H1 (cell line): ENCODE measurements at regions not wholly inside any gene's neighbourhood (a gene's known extent, or its start where the extent isn't known, plus 50 kb on each side); places are given as distances from the start of the nearest gene placed in this dataset.

Experiments used
- CTCF ChIA-PET: fragments of 300-600 bp; sonication (Branson Sonifier 250); formaldehyde crosslinking; loops from one replicate; lab custom pipeline; 2021; ENCODE audit not compliant: partially characterized antibody; lab: Charles Lee
- POLR2A ChIA-PET: fragments of 300-600 bp; sonication (Branson Sonifier 250); formaldehyde crosslinking; loops from one replicate; lab custom pipeline; 2021; ENCODE audit warnings: inconsistent platforms; ENCODE audit not compliant: partially characterized antibody; lab: Charles Lee
- DNase-seq, 2 experiments: peaks; one replicate each; pipeline versions ENCODE4 v3.0.0 to v3.0.0-alpha.2; 2010 to 2022; ENCODE audit warnings: low spot score in 2 of 2, low read depth in 1 of 2, mixed read lengths in 1 of 2
- FAIRE-seq: peaks from 2 replicates; lab custom pipeline; 2011; peaks lifted over from hg19 to GRCh38; lab: Jason Lieb, UNC
- H2AFZ ChIP-seq: 2 replicates; pipeline ENCODE4 v1.8.1; 2012; ENCODE audit warnings: low read length, inconsistent platforms
- H2AK5ac ChIP-seq: 2 replicates; pipeline ENCODE4 v1.6.1; 2013; ENCODE audit warnings: low read depth, low read length
- H2BK120ac ChIP-seq: replicated peaks from 2 replicates; pipeline ENCODE3; 2013; ENCODE audit warnings: low read depth, low read length, inconsistent platforms
- H2BK12ac ChIP-seq: 2 replicates; pipeline ENCODE4 v1.6.1; 2013; ENCODE audit warnings: low read depth, low read length
- H2BK15ac ChIP-seq: 2 replicates; pipeline ENCODE4 v1.6.1; 2013; ENCODE audit warnings: low read length
- H2BK20ac ChIP-seq: 2 replicates; pipeline ENCODE4 v1.6.1; 2013; ENCODE audit warnings: low read length
- H2BK5ac ChIP-seq: 2 replicates; pipeline ENCODE4 v1.6.1; 2013; ENCODE audit warnings: low read depth, low read length
- H3K14ac ChIP-seq: 2 replicates; pipeline ENCODE4 v1.6.1; 2013; ENCODE audit warnings: inconsistent platforms; ENCODE audit not compliant: insufficient read length
- H3K18ac ChIP-seq: 2 replicates; pipeline ENCODE4 v1.6.1; 2013; ENCODE audit warnings: low read length; ENCODE audit errors: extremely low read depth
- H3K23ac ChIP-seq: 2 replicates; pipeline ENCODE4 v1.6.1; 2013; ENCODE audit warnings: inconsistent platforms; ENCODE audit not compliant: insufficient read length
- H3K23me2 ChIP-seq: 2 replicates; pipeline ENCODE4 v1.6.1; 2013; ENCODE audit warnings: low read depth, low read length
- H3K27ac ChIP-seq: 2 replicates; pipeline ENCODE4 v1.6.1; 2011; ENCODE audit warnings: low read depth, low read length, inconsistent platforms
- H3K27me3 ChIP-seq, 4 experiments: replicated peaks in 1 of 4; 1 replicate in 1 of 4; 2 replicates in 3 of 4; pipeline versions ENCODE4 v1.6.1 to v1.8.1; 2011 to 2013; ENCODE audit warnings: low read length in 3 of 4, mild to moderate bottlenecking in 3 of 4, inconsistent platforms in 2 of 4, mixed read lengths in 2 of 4, moderate library complexity in 1 of 4; ENCODE audit not compliant: control insufficient read depth in 3 of 4, insufficient read depth in 3 of 4; ENCODE audit errors: extremely low read depth in 1 of 4
- H3K36me3 ChIP-seq, 4 experiments: 2 replicates each; pipeline versions ENCODE4 v1.6.1 to v1.8.1; 2011 to 2013; ENCODE audit warnings: mild to moderate bottlenecking in 4 of 4, low read length in 3 of 4, moderate library complexity in 2 of 4, control low read depth in 1 of 4, inconsistent platforms in 1 of 4; ENCODE audit not compliant: insufficient read depth in 4 of 4, control insufficient read depth in 2 of 4
- H3K4ac ChIP-seq: replicated peaks from 2 replicates; pipeline ENCODE3; 2013; ENCODE audit warnings: low read length, low read depth, mixed read lengths, inconsistent platforms; ENCODE audit not compliant: insufficient read length
- H3K4me1 ChIP-seq, 4 experiments: replicated peaks in 1 of 4; 1 replicate in 1 of 4; 2 replicates in 3 of 4; pipeline versions ENCODE4 v1.6.1 to v1.8.1; 2011 to 2013; ENCODE audit warnings: low read length in 3 of 4, inconsistent platforms in 2 of 4, mixed read lengths in 1 of 4; ENCODE audit not compliant: insufficient read depth in 4 of 4, control insufficient read depth in 3 of 4
- H3K4me2 ChIP-seq, 2 experiments: 2 replicates each; pipeline versions ENCODE4 v1.6.1 to v1.8.1; 2011 to 2013; ENCODE audit warnings: low read depth in 2 of 2, low read length in 2 of 2, control low read depth in 1 of 2, inconsistent platforms in 1 of 2, mild to moderate bottlenecking in 1 of 2; ENCODE audit not compliant: insufficient read depth in 1 of 2
- H3K4me3 ChIP-seq, 4 experiments: fragments of 200-600, 300-600 bp in 1 of 4; sonication (generic), shearing (Covaris generic), sonication (Bioruptor Twin) in 1 of 4; 2 replicates each; pipeline versions ENCODE4 v1.5.1 to v1.8.1; 2011 to 2016; ENCODE audit warnings: low read length in 4 of 4, low read depth in 3 of 4, control low read depth in 2 of 4, inconsistent platforms in 2 of 4, mild to moderate bottlenecking in 2 of 4, mixed read lengths in 1 of 4, moderate library complexity in 1 of 4; ENCODE audit not compliant: insufficient read depth in 2 of 4; ENCODE audit errors: extremely low read depth in 1 of 4
- H3K56ac ChIP-seq: replicated peaks from 2 replicates; pipeline ENCODE3; 2013; ENCODE audit warnings: low read depth, mild to moderate bottlenecking, mixed read lengths, low read length, inconsistent platforms; ENCODE audit not compliant: insufficient read length
- H3K79me1 ChIP-seq: 2 replicates; pipeline ENCODE4 v1.6.1; 2013; ENCODE audit warnings: low read depth, low read length, control low read depth
- H3K79me2 ChIP-seq, 2 experiments: 2 replicates each; pipeline versions ENCODE4 v1.6.1 to v1.8.1; 2012 to 2013; ENCODE audit warnings: low read length in 2 of 2, mild to moderate bottlenecking in 2 of 2, inconsistent platforms in 1 of 2; ENCODE audit not compliant: insufficient read depth in 2 of 2, control insufficient read depth in 1 of 2
- H3K9ac ChIP-seq, 4 experiments: replicated peaks in 1 of 4; 1 replicate in 1 of 4; 2 replicates in 3 of 4; pipeline versions ENCODE4 v1.6.1 to v1.8.1; 2011 to 2013; ENCODE audit warnings: low read depth in 3 of 4, low read length in 3 of 4, control low read depth in 2 of 4, mild to moderate bottlenecking in 2 of 4, moderate library complexity in 2 of 4, inconsistent platforms in 1 of 4; ENCODE audit errors: extremely low read depth in 1 of 4
- H3K9me3 ChIP-seq, 2 experiments: 2 replicates each; pipeline versions ENCODE4 v1.6.1 to v1.8.1; 2012 to 2013; ENCODE audit warnings: mild to moderate bottlenecking in 2 of 2, moderate library complexity in 2 of 2, control low read depth in 1 of 2, inconsistent platforms in 1 of 2, low read depth in 1 of 2, low read length in 1 of 2, mixed read lengths in 1 of 2; ENCODE audit not compliant: insufficient read depth in 2 of 2
- H4K20me1 ChIP-seq, 2 experiments: replicated peaks in 1 of 2; 2 replicates each; pipeline versions ENCODE3 to v1.8.1; 2011 to 2013; ENCODE audit warnings: inconsistent platforms in 2 of 2, low read length in 2 of 2, mild to moderate bottlenecking in 1 of 2; ENCODE audit not compliant: insufficient read depth in 2 of 2, control insufficient read depth in 1 of 2
- H4K5ac ChIP-seq: 2 replicates; pipeline ENCODE4 v1.6.1; 2013; ENCODE audit warnings: low read length, low read depth, mixed read lengths, inconsistent platforms; ENCODE audit not compliant: insufficient read length
- H4K8ac ChIP-seq: 2 replicates; pipeline ENCODE4 v1.8.0; 2013; ENCODE audit warnings: mild to moderate bottlenecking, moderate library complexity, low read length, inconsistent platforms; ENCODE audit not compliant: insufficient read depth; ENCODE audit errors: extremely low read depth
- H4K91ac ChIP-seq: replicated peaks from 2 replicates; pipeline ENCODE3; 2013; ENCODE audit warnings: low read length, mixed read lengths, inconsistent platforms; ENCODE audit not compliant: insufficient read length
- CHD1 ChIP-seq: IDR thresholded peaks from 2 replicates; pipeline ENCODE4 v1.6.1; 2012; ENCODE audit warnings: low read depth, low read length, improper control_type of control experiment
- SP4 ChIP-seq: IDR thresholded peaks from 2 replicates; pipeline ENCODE4 v1.6.1; 2012; ENCODE audit warnings: low read length, inconsistent platforms
- TAF1 ChIP-seq: IDR thresholded peaks from 2 replicates; pipeline ENCODE4 v1.6.1; 2011; ENCODE audit warnings: mild to moderate bottlenecking, low read depth, low read length
- WGBS, 2 experiments: shearing (Covaris generic) in 1 of 2; methylation state at CpG; one replicate each; pipeline versions ENCODE4 v1.1.6 to v1.1.7; 2013 to 2015; ENCODE audit warnings: low lambda C conversion rate in 2 of 2, mixed read lengths in 2 of 2, inconsistent platforms in 1 of 2, low coverage in 1 of 2, missing lambda C conversion rate in 1 of 2; ENCODE audit not compliant: insufficient replicate concordance in 2 of 2, insufficient coverage in 1 of 2, insufficient read length in 1 of 2; ENCODE audit errors: extremely low coverage in 1 of 2, missing lambda C conversion rate in 1 of 2; 5-methylcytosine and 5-hydroxymethylcytosine counted together

DNA sequence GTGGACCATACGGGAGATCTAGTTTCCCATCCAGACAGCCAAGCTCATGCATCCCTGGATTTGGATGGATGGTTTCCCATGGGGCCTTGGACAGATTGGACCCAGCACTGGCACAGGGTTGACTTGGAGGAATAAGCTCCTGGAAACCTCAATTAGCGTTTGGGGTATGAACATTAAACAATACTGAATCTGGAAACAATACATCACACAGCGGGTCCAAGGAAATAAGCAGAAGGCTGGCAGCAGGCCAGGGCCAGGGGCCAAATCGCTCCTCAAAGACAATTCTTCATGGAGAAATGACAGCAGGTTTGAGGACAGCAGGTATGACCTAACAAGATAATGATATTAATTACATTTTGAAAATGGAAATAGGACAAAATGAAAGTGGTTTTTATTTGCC is 540.6 kb downstream of the RIT2 start:
- H3K4ac ChIP-seq, result no peak overlapping the region
- H2BK120ac ChIP-seq, result no peak overlapping the region
- H3K4me3 ChIP-seq, result no peak overlapping the region
- no peak overlapping the region for H3K4me2 ChIP-seq
- H4K20me1 ChIP-seq, result no peaks in the 10 kb centered on the region
- POLR2A ChIA-PET, result interaction anchor here (0.9 kb wide), 1 partner anchor 459 kb away, joined by 3 read pairs; no protein-coding TSS in a partner anchor
- no peaks in the 10 kb centered on the region for H3K79me2 ChIP-seq
- H3K36me3 ChIP-seq, result no peaks in the 10 kb centered on the region
- no peak overlapping the region for H2AK5ac ChIP-seq
- H3K23ac ChIP-seq, result no peak overlapping the region
- FAIRE-seq, result no peak
- H3K4me1 ChIP-seq, result no peaks in the 10 kb centered on the region
- TF ChIP-seq CHD1 (no peak), TAF1 (no peak), SP4 (no peak)
- TF ChIP-seq, all 59 proteins: peak for 0
- Histone ChIP-seq H2BK15ac (no peak overlapping the region), H2BK12ac (no peak overlapping the region), H3K18ac (no peak overlapping the region), H2BK20ac (no peak overlapping the region), H4K8ac (no peak overlapping the region), H4K91ac (no peak overlapping the region), H3K23me2 (no peaks in the 10 kb centered on the region), H3K27me3 (no peaks in the 10 kb centered on the region), H3K9ac (no peak overlapping the region), H4K5ac (no peak overlapping the region), H3K14ac (no peak overlapping the region), H3K27ac (no peak overlapping the region), H3K9me3 (no peaks in the 10 kb centered on the region), H2BK5ac (no peak overlapping the region), H3K79me1 (no peaks in the 10 kb centered on the region), H2AFZ (no peak overlapping the region), H3K56ac (no peak overlapping the region)
- CTCF ChIA-PET, result interaction anchor here (1.1 kb wide), 1 partner anchor 374 kb away, joined by 4 read pairs; no protein-coding TSS in a partner anchor
- no peak for DNase-seq
- 90% methylated on average over 4 of the region's 4 CpGs; no CpG with 5 or more reads in 1 of the 2 experiments for WGBS, 2 experiments
